ENCODE measurements at regions not wholly inside any gene's neighbourhood (a gene's known extent, or its start where the extent isn't known, plus 50 kb on each side); places are given as distances from the start of the nearest gene placed in this dataset.

DNA sequence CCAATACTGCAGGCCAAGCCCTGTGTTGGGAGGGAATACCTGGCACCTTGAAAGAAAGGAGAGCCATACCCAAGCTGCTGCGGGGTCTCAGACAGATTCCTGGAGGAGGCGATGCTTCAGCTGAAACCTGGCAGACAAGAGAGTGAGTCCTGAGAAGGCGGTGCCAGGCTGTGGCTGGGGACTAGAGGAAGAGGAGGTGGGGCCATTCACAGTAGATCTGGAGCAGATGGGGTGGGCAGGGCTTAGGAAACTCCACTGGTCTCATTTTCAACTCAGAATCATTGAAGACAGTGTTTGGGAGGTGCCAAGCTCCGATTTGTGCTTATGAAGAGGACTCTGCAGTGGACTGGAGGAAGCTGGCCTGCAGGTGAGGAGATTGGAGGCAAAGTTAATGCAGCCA is 236.3 kb upstream of the MKI67 start:
- DNase-seq (ENCODE audit: low spot score), result no peak
- no peak for ATAC-seq
- WGBS (ENCODE audit: low lambda C conversion rate), result 5% methylated on average over 4 of the region's 4 CpGs
- ChIA-PET CTCF (ENCODE audit: low intra/inter-chr PET ratio, low total read pairs) (no interaction called here), POLR2A (no interaction called here)
- no peak overlapping the region for H2AFZ ChIP-seq (ENCODE audit: low read length)
- no peaks in the 10 kb centered on the region for H3K9me3 ChIP-seq (ENCODE audit: low read length)
- H3K4me2 ChIP-seq (ENCODE audit: low read depth, low read length), result no peak overlapping the region
- no peaks in the 10 kb centered on the region for H3K79me2 ChIP-seq (ENCODE audit: insufficient read depth, low read length)
- no peak overlapping the region for H3K4me3 ChIP-seq (replicated peaks in 1 of 3; ENCODE audit: insufficient read depth in 1 of 3, low read depth in 2 of 3, low read length in 3 of 3)
- in situ Hi-C loops (cut with HindIII; ENCODE audit: extremely low pct_ligation_motif_present, low pct_unique_long_range_greater_than_20kb) (no loop called here), intact Hi-C loops (cut with micrococcal nuclease; ENCODE audit: unreplicated experiment) (no loop called here)
- no peaks in the 10 kb centered on the region for H4K20me1 ChIP-seq (ENCODE audit: insufficient read depth, low read length)
- TF ChIP-seq ZNF407 (CRISPR knock-in tag; IDR thresholded peaks at IDR 0.05; ENCODE audit: not compliant biosample characterization) (no peak), FOXK2 (IDR thresholded peaks at IDR 0.05) (no peak), ZBTB37 (CRISPR knock-in tag; IDR thresholded peaks at IDR 0.05) (no peak), ZSCAN25 (CRISPR knock-in tag; IDR thresholded peaks at IDR 0.05) (no peak), NR2C2 (CRISPR knock-in tag; IDR thresholded peaks at IDR 0.05; ENCODE audit: borderline replicate concordance) (no peak), JUND (CRISPR knock-in tag; IDR thresholded peaks at IDR 0.05) (no peak), REPIN1 (CRISPR knock-in tag; IDR thresholded peaks at IDR 0.05; ENCODE audit: borderline replicate concordance, low read depth) (no peak), CHD4 (IDR thresholded peaks at IDR 0.05; ENCODE audit: borderline replicate concordance, low read length) (no peak), CBX2 (IDR thresholded peaks at IDR 0.05; ENCODE audit: low read depth, low read length) (no peak), CBX2 (CRISPR knock-in tag; IDR thresholded peaks at IDR 0.05; ENCODE audit: low read depth) (no peak), NCOA2 (CRISPR knock-in tag; IDR thresholded peaks at IDR 0.05) (no peak), KDM5A (IDR thresholded peaks at IDR 0.05; ENCODE audit: borderline replicate concordance, low read length) (no peak)
- TF ChIP-seq, protein P1, sequence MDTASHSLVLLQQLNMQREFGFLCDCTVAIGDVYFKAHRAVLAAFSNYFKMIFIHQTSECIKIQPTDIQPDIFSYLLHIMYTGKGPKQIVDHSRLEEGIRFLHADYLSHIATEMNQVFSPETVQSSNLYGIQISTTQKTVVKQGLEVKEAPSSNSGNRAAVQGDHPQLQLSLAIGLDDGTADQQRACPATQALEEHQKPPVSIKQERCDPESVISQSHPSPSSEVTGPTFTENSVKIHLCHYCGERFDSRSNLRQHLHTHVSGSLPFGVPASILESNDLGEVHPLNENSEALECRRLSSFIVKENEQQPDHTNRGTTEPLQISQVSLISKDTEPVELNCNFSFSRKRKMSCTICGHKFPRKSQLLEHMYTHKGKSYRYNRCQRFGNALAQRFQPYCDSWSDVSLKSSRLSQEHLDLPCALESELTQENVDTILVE (CRISPR knock-in tag; IDR thresholded peaks at IDR 0.05), result no peak
- H3K4me1 ChIP-seq (ENCODE audit: insufficient read depth, low read length), result no peaks in the 10 kb centered on the region
- no peaks in the 10 kb centered on the region for H3K36me3 ChIP-seq (replicated peaks in 1 of 2; ENCODE audit: control insufficient read depth in 1 of 2, insufficient read depth in 2 of 2, low read length in 2 of 2)
- no peak overlapping the region for H3K27ac ChIP-seq (ENCODE audit: extremely low read length, insufficient read depth, low read length)
- no peak overlapping the region for H3K9ac ChIP-seq (ENCODE audit: insufficient read depth, low read depth, low read length)
- peaks cover 0 to 15% of the 10 kb centered on the region in 2 experiments; a peak in 2 of 5 replicates for H3K27me3 ChIP-seq (ENCODE audit: control insufficient read depth in 1 of 2, insufficient read depth in 2 of 2, low read length in 2 of 2)
- BruUV-seq (replicated peaks), result no TSS peak
- no peak for FAIRE-seq

All from HepG2 (cell line).